Caki2 (cell line): ENCODE measurements at regions not wholly inside any gene's neighbourhood (a gene's known extent, or its start where the extent isn't known, plus 50 kb on each side); places are given as distances from the start of the nearest gene placed in this dataset.

ENCODE experiments used
- DNase-seq: peaks from one replicate; pipeline ENCODE4 v3.0.0-alpha.2; 2015; ENCODE audit warnings: low read depth
- in situ Hi-C: cut with HindIII; loops from 2 replicates; pipeline ENCODE4 v1.10.0; 2016; ENCODE audit warnings: low sequenced_read_pairs, low pct_unique_long_range_greater_than_20kb, mixed read lengths

DNA sequence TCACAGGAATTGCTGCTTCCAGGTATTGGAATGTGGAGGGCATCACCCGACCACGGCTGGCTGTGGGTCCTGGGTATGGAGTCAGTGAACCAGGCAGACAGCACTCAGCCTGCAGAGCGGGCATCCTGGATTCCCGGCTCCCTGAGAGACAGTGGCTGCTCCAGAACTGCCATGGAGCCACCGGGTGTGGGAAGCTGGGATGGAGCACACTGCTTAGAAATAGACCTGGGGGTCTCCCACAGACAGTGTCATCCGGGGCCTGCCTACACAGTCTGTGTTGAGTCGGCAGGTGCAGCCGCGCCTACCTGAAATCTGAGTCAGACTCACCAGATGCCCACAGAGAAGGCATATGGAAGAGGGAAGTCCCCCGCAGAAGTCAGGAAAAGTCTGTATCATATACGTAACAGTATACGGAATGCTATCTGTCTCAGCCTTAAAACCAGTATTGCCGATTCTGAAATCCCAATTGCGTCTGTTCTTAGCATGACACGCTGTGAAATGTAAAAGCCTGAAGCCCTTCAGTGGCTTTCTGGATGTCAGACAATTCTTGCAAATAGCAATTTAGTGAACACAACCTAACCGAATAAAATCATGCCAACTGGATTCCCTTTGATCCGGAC lies 509.7 kb upstream of the MYT1L start:
- DNase-seq: no peak
- in situ Hi-C loops: no loop called here

DNA sequence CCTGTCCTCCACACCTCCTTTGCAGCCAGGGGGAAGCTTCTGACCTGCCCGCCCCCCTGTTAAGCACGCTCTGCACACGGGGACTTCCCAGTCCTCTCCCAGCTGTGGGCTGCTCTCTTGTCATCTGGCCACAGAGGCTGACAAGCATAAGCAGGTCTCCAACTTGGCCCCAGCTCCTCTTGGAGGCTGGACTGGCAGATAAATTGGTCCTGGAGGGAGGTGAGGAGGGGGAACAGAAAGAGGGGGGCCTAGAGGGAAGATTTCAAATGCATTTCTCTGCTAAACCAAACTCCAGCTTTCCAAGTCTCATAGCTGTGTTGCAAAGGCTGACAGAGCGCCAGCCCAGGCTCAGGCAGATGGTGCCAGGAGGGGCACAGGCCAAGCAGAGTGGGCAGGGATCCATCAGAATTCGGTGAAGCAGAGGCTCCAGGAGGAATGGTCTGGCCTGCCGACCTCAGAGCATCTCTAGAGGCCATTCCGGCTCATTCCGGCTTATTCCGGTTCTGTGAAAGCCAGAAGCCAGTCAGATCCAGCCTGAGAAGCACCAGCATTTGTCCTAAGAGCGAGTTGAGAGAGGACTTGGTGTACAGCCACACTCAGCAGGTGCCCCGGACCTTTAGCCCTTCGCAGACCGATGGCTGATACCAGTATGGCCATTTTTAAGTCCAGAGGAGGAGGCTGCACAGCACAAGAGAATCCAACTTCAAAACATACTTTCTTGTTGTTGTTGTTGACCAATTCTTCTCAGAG lies 508.9 kb upstream of the MYT1L start:
- in situ Hi-C loops: no loop called here
- DNase-seq: no peak

GRCh38 chr2:2839393-2839781 lies 508.3 kb upstream of the MYT1L start:
- in situ Hi-C loops: no loop called here
- no peak for DNase-seq

DNA sequence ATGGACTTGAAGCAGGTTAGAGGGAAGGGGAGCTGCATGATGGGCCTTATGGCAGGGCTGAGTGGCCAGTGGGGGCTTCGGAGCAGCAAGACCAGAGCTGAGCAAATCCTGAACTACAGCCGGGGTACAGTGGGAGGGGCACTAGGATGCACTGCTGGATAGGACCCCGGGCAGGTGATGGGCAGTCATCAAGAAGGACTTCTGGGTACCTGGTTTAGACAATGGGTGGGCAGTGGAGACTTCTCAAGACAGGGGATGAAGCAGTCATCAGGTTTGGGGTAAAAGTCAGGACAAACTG lies 507.4 kb upstream of the MYT1L start:
- in situ Hi-C loops: no loop called here
- no peak for DNase-seq

DNA sequence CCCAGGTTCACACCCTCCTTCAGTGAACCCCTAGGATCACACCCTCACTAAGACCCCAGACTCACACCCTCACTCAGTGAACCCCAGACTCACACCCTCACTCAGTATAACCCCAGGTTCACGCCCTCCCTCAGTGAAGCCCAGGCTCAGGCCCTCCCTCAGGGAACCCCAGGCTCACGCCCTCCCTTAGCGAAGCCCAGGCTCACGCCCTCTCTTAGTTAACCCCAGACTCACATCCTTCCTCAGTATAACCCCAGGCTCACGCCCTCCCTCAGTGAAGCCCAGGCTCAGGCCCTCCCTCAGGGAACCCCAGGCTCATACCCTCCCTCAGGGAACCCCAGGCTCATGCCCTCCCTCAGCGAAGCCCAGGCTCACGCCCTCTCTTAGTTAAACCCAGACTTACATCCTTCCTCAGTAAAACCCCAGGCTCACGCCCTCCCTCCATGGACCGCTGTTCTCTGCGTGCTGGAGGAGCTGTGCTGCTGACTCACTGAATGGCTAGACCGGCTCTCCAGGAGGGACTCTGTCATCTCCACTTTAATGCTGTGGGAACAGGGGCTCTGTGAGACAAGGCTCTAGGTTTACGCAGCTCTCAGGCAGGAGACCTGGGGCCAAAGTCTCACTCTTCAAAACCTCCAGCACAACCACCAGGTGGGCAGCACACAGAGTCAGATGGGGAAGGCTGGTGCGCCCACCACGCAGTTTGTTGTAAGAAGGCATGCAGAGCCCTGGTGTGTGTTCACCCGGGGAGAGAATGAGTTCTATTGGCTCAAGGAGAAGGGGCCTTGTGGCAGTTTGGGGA lies 506.9 kb upstream of the MYT1L start:
- no peak for DNase-seq
- in situ Hi-C loops: no loop called here

DNA sequence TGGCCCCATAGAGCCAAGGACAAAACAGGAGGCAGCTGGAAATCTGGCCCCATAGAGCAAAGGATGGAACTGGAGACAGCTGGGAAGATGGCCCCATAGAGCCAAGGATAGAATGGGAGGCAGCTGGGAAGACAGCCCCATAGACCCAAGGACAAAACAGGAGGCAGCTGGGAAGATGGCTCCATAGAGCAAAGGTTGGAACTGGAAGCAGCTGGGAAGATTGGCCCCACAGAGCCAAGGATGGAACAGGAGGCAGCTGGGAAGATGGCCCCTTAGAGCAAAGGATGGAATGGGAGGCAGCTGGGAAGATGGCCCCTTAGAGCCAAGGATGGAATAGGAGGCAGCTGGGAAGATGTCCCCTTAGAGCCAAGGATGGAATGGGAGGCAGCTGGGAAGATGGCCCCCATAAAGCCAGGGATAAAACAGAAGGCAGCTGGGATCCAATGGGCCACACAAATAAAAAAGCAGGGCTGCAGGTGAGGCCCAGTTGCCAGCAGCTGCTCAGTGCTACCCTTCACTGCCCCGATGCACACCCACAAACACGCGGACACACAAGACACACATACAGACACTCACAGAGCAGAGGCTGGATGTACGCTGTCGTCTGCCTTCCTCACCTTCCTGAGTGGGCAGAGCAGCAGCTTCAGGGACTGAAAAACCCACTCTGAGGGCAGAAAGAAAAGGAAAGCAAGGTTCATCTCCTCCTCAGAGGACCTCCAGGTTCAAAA lies 505.4 kb upstream of the MYT1L start:
- in situ Hi-C loops: no loop called here

GRCh38 chr2:2834516-2835254 lies 503.6 kb upstream of the MYT1L start:
- in situ Hi-C loops: no loop called here
- DNase-seq: no peak

More for the DNA sequence above, 505.4 kb upstream of the MYT1L start:
- no peak for DNase-seq

GRCh38 chr2:2834105-2834504 lies 503.0 kb upstream of the MYT1L start:
- in situ Hi-C loops: no loop called here

DNA sequence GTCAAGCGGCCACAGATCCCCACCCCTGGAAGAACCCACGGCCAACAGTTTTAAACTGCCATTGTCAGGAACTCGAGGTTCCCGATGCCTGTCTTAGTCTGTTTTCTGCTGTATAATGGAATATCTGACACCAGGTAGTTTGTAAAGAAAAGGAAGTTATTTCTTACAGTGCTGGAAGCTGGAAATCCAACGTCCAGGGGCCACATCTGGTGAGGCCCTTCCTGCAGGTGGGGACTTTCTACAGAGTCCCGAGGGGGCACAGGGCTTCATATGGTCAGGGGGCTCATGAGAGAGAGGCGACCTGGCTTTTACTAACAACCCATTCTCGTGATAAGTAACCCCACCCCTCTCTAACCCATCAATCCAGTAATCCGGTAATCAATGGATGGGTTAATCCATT lies 501.6 kb upstream of the MYT1L start:
- DNase-seq: no peak
- in situ Hi-C loops: no loop called here

More at GRCh38 chr2:2834105-2834504, 503.0 kb upstream of the MYT1L start:
- DNase-seq: no peak

DNA sequence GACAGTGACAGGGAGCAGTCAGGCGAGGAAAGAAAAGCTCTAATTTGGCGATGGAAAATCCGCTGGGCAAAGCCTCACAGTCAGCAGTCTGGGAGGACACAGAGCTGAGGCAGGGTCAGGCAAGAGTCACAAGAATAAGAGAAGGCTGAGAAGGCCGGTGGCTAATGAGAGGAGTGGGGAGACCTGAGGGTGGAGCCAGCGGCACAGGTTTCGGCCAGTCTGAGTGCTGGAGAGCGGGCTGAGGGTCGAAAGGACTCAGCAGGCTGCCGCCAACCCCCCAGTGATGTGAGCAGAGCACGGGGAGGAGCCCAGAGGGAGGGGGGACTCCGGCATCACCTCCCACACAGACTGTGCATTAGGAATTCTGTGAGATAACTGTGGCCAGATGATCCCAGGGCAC lies 500.6 kb upstream of the MYT1L start:
- in situ Hi-C loops: no loop called here
- no peak for DNase-seq

GRCh38 chr2:2830576-2830975 lies 499.5 kb upstream of the MYT1L start:
- in situ Hi-C loops: no loop called here
- no peak for DNase-seq

DNA sequence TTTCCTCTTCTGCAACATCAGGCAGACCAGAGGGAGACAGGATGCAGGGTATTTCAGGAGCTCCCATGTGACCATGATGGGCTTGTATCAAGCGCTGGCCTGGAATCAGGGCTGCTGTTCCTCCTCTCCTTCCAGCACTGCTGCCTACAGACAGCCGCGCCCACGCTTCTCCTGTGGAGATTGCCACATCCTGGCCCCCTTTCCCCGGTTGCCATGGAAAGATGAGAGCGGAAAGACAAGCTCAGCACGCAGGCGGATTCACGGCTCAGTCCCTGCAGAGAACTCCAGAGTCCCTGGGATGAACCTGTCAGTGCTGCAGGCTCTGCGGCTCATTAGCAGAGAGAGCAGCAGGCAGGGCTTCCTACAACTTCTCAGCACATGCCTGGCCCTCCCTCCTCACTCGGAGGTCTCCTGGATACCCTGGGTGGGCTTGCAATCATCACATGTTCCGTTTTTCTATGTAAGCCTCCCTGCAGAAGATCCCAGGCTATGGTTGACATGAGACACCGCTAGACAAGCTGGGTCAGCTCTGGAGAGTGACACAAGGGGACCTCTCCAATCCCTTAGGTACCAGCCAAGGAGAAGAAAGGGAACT lies 497.8 kb upstream of the MYT1L start:
- in situ Hi-C loops: no loop called here

DNA sequence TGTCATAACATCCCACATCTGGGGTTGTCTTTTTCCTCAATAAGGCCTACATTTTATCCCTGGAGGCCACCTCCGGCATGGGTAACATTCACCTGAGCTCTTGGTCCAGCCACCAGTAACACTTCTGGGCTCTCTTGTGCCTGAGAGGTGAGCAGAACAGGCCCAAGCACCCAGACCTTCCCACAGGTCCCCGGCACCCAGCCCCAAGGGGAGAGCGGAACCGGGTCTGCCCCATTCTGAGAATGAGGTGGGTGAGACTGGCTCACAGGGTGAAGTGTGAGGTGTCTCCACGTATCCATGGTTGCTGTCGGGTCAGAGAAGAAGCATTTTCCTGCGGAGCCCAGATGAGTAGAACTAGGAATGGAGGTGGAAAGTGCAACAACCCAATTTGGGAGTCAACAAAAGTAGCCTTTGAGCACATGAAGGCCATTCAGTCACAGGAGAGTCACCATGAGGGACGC lies 496.7 kb upstream of the MYT1L start:
- in situ Hi-C loops: no loop called here
- no peak for DNase-seq

More for the DNA sequence above, 497.8 kb upstream of the MYT1L start:
- no peak for DNase-seq

DNA sequence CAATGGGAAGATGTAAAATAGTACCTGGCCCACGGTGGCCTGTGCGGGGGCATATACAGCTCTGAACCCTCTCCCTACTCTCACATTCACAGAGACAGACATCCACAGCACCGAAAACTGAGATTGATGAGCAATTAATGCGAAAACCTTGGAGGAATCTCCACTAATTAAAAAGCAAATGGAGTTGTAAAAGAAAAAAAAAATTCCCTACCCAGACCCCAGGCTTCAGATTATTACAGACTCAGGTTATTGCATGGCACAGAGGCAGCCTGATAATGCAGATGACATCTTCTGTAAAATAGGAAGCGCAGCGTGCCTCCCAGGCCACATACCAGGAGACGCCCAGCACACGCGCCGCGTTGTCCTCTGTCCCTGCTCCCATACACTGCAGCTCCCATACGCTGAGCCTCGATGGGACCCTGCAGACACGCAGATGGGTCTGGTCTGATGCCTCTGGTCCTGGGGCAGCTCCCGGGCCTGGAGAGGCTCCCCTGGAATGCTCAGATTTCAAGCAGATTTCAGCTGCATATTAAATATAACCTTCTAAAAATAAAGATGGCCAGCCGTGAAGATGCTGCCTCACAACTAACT lies 496.1 kb upstream of the MYT1L start:
- no peak for DNase-seq
- in situ Hi-C loops: no loop called here

- DNase-seq: no peak
- in situ Hi-C loops: no loop called here
Measured at GRCh38 chr2:2826621-2827020, 495.5 kb upstream of the MYT1L start.

DNA sequence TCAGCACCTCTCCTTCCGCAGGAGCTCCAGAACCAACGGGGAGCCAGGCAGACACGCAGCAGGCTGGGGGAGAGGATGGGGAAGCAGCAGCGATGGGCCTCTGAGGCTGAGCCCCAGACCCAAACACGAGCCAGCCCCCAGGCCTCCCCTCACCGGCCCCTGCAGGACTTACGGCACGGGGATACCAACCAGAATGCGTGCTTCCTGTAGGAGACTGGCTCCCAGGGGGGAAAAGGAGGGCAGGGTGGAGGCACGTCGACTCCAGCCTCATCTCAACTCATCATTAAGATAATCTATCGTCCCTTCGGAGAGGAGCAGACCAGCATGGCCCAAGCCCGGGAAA lies 495.1 kb upstream of the MYT1L start:
- in situ Hi-C loops: no loop called here
- DNase-seq: no peak

DNA sequence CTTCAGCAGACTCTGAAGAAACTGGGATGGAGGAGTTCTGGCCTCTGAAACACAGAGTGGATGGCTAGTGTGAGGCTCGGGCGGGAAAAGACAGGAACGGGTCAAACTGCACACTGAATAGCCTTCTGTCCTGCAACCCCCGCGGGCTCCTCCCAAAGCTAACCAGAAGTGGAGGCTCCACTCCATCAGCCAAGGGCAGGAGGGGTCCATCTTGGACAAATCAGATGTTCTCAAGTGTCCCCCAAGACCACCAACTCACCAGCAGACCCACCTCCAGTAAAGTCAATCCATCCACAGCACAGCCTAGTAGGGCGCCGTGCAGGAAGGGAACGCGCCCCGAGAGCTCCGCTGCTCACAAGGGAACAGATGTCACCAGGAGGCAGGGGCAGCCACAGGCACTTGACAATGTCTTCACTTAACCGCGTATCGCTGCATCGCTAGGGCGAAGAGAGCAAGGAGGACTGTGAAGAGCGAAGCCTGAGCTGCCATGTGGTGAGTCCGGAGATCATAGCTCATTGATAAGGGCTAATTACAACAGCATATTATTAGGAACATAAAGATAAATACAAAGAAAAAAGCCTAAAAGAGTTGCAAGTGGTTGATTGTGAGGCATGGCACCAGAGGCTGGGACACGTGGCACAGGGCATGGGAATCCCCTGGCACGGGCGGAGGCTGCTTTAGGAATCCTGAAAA lies 494.6 kb upstream of the MYT1L start:
- in situ Hi-C loops: no loop called here
- DNase-seq: no peak
